Liver (tissue), 7 donors: ENCODE measurements at regions not wholly inside any gene's neighbourhood (a gene's known extent, or its start where the extent isn't known, plus 50 kb on each side); places are given as distances from the start of the nearest gene placed in this dataset.

Source experiments
- DNase-seq: peaks from one replicate; pipeline ENCODE4 v3.0.0-alpha.2; 2017; ENCODE audit warnings: low spot score
- H3K27ac ChIP-seq, 2 donors: one replicate each; pipeline ENCODE4 v1.7.0; 2013; ENCODE audit warnings: inconsistent platforms in 2 of 2, low read length in 2 of 2, control low read depth in 1 of 2, low read depth in 1 of 2, mild to moderate bottlenecking in 1 of 2
- H3K27me3 ChIP-seq, 4 donors: one replicate each; pipeline versions ENCODE4 v1.6.1 to v1.7.0; 2013; ENCODE audit warnings: low read length in 3 of 4, inconsistent platforms in 1 of 4, mild to moderate bottlenecking in 1 of 4, moderate library complexity in 1 of 4; ENCODE audit not compliant: control insufficient read depth in 4 of 4, insufficient read depth in 4 of 4
- H3K36me3 ChIP-seq, 4 donors: one replicate each; pipeline versions ENCODE4 v1.6.1 to v1.7.0; 2013; ENCODE audit warnings: low read length in 3 of 4, mild to moderate bottlenecking in 3 of 4, low read depth in 1 of 4, moderate library complexity in 1 of 4; ENCODE audit not compliant: control insufficient read depth in 4 of 4, insufficient read depth in 3 of 4
- H3K4me1 ChIP-seq, 4 donors: one replicate each; pipeline versions ENCODE4 v1.6.1 to v1.7.0; 2013; ENCODE audit warnings: low read length in 3 of 4, mild to moderate bottlenecking in 3 of 4, moderate library complexity in 1 of 4; ENCODE audit not compliant: control insufficient read depth in 4 of 4, insufficient read depth in 4 of 4
- H3K4me3 ChIP-seq, 3 donors: one replicate each; pipeline versions ENCODE4 v1.6.1 to v1.7.0; 2013; ENCODE audit warnings: low read length in 3 of 3, control low read depth in 1 of 3, low read depth in 1 of 3, mild to moderate bottlenecking in 1 of 3
- H3K9ac ChIP-seq, 2 donors: one replicate each; pipeline ENCODE4 v1.7.0; 2013; ENCODE audit warnings: low read length in 2 of 2, mild to moderate bottlenecking in 2 of 2, moderate library complexity in 2 of 2, control low read depth in 1 of 2, low read depth in 1 of 2
- H3K9me3 ChIP-seq, 4 donors: one replicate each; pipeline versions ENCODE4 v1.6.1 to v1.7.0; 2013; ENCODE audit warnings: low read length in 3 of 4; ENCODE audit not compliant: control insufficient read depth in 4 of 4
- EGR1 ChIP-seq, 2 donors: IDR thresholded peaks; 2 replicates each; pipeline ENCODE4 v1.6.1; 2016 to 2018; ENCODE audit warnings: antibody characterized with exemption in 2 of 2, low read depth in 2 of 2
- GABPA ChIP-seq, 2 donors: IDR thresholded peaks in 1 of 2; conservative IDR thresholded peaks in 1 of 2; 2 replicates each; pipeline ENCODE4 v1.6.1; 2016; ENCODE audit warnings: antibody characterized with exemption in 2 of 2, mild to moderate bottlenecking in 1 of 2, moderate library complexity in 1 of 2
- JUND ChIP-seq, 2 donors: IDR thresholded peaks; 2 replicates each; pipeline ENCODE4 v1.6.1; 2016; ENCODE audit warnings: antibody characterized with exemption in 2 of 2
- MAX ChIP-seq: IDR thresholded peaks from 2 replicates; pipeline ENCODE4 v1.6.1; 2016; ENCODE audit warnings: antibody characterized with exemption
- NR2F2 ChIP-seq: IDR thresholded peaks from 2 replicates; pipeline ENCODE4 v1.6.1; 2016; ENCODE audit warnings: antibody characterized with exemption
- REST ChIP-seq: IDR thresholded peaks from 2 replicates; pipeline ENCODE4 v1.6.1; 2016; ENCODE audit warnings: antibody characterized with exemption, mild to moderate bottlenecking
- RXRA ChIP-seq, 2 donors: IDR thresholded peaks; 2 replicates each; pipeline ENCODE4 v1.6.1; 2017 to 2018; ENCODE audit warnings: antibody characterized with exemption in 2 of 2, mild to moderate bottlenecking in 1 of 2
- SP1 ChIP-seq: IDR thresholded peaks from 2 replicates; pipeline ENCODE4 v1.6.1; 2018; ENCODE audit warnings: antibody characterized with exemption, mild to moderate bottlenecking
- YY1 ChIP-seq: IDR thresholded peaks from 2 replicates; pipeline ENCODE4 v1.6.1; 2016; ENCODE audit warnings: antibody characterized with exemption, mild to moderate bottlenecking
- ZBTB33 ChIP-seq: IDR thresholded peaks from 2 replicates; pipeline ENCODE4 v1.6.1; 2016; ENCODE audit warnings: antibody characterized with exemption
- WGBS: extraction: QIAGEN DNeasy Blood & Tissue Kit; methylation state at CpG from one replicate; pipeline ENCODE4 v1.1.7; 2013; 5-methylcytosine and 5-hydroxymethylcytosine counted together
- donor health status: healthy.
- donor health status: healthy.
- donor health status: healthy.
- donor health status: healthy.

- H3K9ac ChIP-seq: no peak overlapping the region
- H3K4me3 ChIP-seq: no peak overlapping the region
- TF ChIP-seq RXRA (IDR thresholded peaks at IDR 0.05) (no peak), NR2F2 (no peak), SP1 (no peak), YY1 (no peak), REST (no peak), ZBTB33 (no peak), JUND (IDR thresholded peaks at IDR 0.05) (no peak), EGR1 (IDR thresholded peaks at IDR 0.05; ENCODE audit: low read depth in 2 of 2) (no peak)
- no peaks in the 10 kb centered on the region for H3K9me3 ChIP-seq
- H3K36me3 ChIP-seq: no peaks in the 10 kb centered on the region
- H3K4me1 ChIP-seq: peaks cover 0 to 4% (median 2%) of the 10 kb centered on the region in 4 donors
- H3K27ac ChIP-seq: no peak overlapping the region
- WGBS: 86% methylated on average over 8 of the region's 8 CpGs
- DNase-seq: no peak
- no peaks in the 10 kb centered on the region for H3K27me3 ChIP-seq
Measured at GRCh38 chr11:11149671-11150459, 203.2 kb downstream of the CSNK2A3 start.

- Histone ChIP-seq H3K27me3 (no peaks in the 10 kb centered on the region), H3K36me3 (no peaks in the 10 kb centered on the region), H3K4me1 (peaks cover 0 to 4% (median 2%) of the 10 kb centered on the region in 4 donors), H3K9me3 (no peaks in the 10 kb centered on the region), H3K9ac (no peak overlapping the region), H3K4me3 (no peak overlapping the region), H3K27ac (no peak overlapping the region)
- DNase-seq: no peak
- WGBS: 80% methylated on average over 4 of the region's 4 CpGs
- no peak for TF ChIP-seq GABPA (IDR thresholded peaks at IDR 0.05 in 1 of 2, conservative IDR thresholded peaks at IDR 0.05 in 1 of 2)
- TF ChIP-seq REST: no peak
- TF ChIP-seq ZBTB33: no peak
- no peak for TF ChIP-seq EGR1 (IDR thresholded peaks at IDR 0.05; ENCODE audit: low read depth in 2 of 2)
- TF ChIP-seq MAX: no peak
Measured at GRCh38 chr11:11148596-11148995, 204.5 kb downstream of the CSNK2A3 start.
